ENCODE measurements at regions not wholly inside any gene's neighbourhood (a gene's known extent, or its start where the extent isn't known, plus 50 kb on each side); places are given as distances from the start of the nearest gene placed in this dataset.

DNA sequence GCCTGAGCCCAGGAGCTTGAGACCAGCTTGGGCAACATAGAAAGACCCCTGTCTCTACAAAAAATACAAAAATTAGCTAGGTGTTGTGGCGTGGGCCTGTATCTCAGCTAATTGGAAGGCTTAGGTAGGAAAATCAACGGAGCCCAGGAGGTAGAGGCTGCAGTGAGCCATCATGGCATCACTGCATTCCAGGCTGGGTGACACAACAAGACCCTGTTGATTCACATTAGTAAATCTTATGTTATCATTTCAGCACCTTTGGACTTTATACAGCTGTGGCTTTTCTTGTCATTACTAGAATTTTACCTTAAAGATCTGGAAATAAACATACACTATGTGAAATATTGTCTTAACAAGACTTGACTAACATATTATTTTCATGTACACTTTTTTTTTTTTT is 185.0 kb downstream of the ZNF608 start:
- ChIA-PET POLR2A (no interaction called here), CTCF (no interaction called here)
- DNase-seq = no peak
- H3K4me3 Mint-ChIP-seq = no peak overlapping the region
- H3K36me3 Mint-ChIP-seq (ENCODE audit: low read depth) = no peaks in the 10 kb centered on the region
- ATAC-seq = no peak
- H3K27ac Mint-ChIP-seq = no peak overlapping the region
- intact Hi-C loops (cut with micrococcal nuclease) = no loop called here
- TF ChIP-seq, protein P1, sequence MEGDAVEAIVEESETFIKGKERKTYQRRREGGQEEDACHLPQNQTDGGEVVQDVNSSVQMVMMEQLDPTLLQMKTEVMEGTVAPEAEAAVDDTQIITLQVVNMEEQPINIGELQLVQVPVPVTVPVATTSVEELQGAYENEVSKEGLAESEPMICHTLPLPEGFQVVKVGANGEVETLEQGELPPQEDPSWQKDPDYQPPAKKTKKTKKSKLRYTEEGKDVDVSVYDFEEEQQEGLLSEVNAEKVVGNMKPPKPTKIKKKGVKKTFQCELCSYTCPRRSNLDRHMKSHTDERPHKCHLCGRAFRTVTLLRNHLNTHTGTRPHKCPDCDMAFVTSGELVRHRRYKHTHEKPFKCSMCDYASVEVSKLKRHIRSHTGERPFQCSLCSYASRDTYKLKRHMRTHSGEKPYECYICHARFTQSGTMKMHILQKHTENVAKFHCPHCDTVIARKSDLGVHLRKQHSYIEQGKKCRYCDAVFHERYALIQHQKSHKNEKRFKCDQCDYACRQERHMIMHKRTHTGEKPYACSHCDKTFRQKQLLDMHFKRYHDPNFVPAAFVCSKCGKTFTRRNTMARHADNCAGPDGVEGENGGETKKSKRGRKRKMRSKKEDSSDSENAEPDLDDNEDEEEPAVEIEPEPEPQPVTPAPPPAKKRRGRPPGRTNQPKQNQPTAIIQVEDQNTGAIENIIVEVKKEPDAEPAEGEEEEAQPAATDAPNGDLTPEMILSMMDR (IDR thresholded peaks at IDR 0.05) = no peak
- no peaks in the 10 kb centered on the region for H3K27me3 Mint-ChIP-seq
- no peaks in the 10 kb centered on the region for H3K4me1 Mint-ChIP-seq (ENCODE audit: low read depth)
- H3K9me3 Mint-ChIP-seq = no peaks in the 10 kb centered on the region

DNA sequence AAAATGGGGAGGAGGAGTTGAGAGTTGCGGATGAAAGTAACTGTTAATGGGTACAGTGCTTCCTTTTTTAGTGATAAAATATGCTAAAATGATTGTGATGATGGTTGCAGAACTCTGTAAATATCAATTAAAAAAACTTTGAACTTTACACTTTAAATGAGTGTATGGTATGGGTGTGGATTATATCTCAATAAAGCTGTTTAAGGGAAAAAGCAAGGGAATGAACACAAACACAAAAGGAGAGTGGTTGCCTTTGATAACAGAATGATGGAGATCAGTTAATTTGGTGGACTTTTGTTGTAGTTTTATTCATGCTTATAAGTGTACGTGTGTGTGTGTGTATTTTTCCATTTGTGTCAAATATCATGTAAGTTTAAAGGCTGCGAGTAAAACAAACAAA is 186.1 kb downstream of the ZNF608 start:
- Mint-ChIP-seq H3K4me1 (ENCODE audit: low read depth) (no peaks in the 10 kb centered on the region), H3K27me3 (no peaks in the 10 kb centered on the region), H3K4me3 (no peak overlapping the region), H3K27ac (no peak overlapping the region), H3K9me3 (no peaks in the 10 kb centered on the region), H3K36me3 (ENCODE audit: low read depth) (no peaks in the 10 kb centered on the region)
- ATAC-seq (no peak), DNase-seq (no peak)
- intact Hi-C loops (cut with micrococcal nuclease) = no loop called here
- TF ChIP-seq, protein P1 (IDR thresholded peaks at IDR 0.05) = no peak
- ChIA-PET POLR2A (no interaction called here), CTCF (no interaction called here)

DNA sequence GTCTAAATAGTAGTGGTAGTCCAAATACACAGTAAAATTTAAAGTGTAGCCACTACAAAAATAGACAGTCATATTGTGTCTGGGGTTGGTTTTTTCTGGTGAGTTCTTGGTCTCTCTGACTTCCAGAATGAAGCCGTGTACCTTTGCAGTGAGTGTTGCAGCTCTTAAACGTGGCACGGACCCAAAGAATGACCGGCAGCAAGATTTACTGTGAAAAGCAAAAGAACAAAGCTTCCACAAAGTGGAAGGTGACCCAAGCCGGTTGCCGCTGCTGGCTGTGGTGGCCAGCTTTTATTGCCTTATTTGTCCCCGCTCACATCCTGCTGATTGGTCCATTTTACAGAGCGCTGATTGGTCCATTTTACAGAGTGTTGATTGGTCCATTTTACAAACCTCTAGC is 188.7 kb downstream of the ZNF608 start:
- ChIA-PET POLR2A (no interaction called here), CTCF (no interaction called here)
- DNase-seq (no peak), ATAC-seq (no peak)
- no peaks in the 10 kb centered on the region for H3K9me3 Mint-ChIP-seq
- intact Hi-C loops (cut with micrococcal nuclease) = no loop called here
- TF ChIP-seq, protein P1 (IDR thresholded peaks at IDR 0.05) = no peak
- no peaks in the 10 kb centered on the region for H3K27me3 Mint-ChIP-seq
- H3K4me3 Mint-ChIP-seq = no peak overlapping the region
- no peak overlapping the region for H3K27ac Mint-ChIP-seq
- no peaks in the 10 kb centered on the region for H3K36me3 Mint-ChIP-seq (ENCODE audit: low read depth)
- H3K4me1 Mint-ChIP-seq (ENCODE audit: low read depth) = no peaks in the 10 kb centered on the region

DNA sequence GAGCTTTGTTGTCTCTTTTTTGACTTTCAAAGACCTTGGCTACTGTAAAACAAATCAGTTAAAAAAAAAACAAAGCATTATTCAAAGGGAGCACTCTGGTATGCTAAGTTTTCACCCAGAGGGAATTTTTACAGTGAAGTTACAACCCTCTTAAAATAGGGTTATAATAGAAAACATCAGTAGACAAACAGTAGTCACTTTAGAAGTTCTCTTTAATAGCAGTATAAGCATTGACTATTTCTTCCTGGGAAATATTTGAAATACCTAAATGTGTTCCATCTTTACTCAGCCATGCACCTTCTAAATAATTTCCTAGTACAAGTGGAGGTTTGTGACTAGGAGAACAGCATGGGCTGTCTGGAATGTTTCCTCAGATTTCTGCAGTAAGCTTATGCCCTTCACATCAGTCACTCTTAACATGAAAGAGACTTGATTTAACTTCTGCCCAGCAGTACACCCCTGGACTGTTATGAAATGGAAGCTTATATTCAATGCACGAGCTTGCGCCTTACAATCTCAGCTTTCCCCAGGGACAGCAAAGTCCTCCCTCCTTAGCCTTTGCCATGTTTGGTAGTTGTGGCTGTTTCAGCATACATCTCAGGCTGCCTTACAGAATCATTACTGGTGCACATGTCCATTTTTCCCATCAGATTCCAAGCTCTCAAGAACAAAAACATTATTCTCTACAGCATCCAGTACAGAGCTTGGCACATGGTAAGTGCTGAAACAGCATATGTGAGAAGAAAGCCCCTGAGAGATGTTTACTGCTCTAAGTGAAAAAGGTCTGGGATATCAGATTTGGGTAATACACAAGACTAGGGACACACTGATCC is 191.5 kb downstream of the ZNF608 start:
- POLR2A ChIA-PET = no interaction called here
- Mint-ChIP-seq H3K27ac (no peak overlapping the region), H3K9me3 (no peaks in the 10 kb centered on the region), H3K27me3 (no peaks in the 10 kb centered on the region), H3K4me3 (no peak overlapping the region), H3K4me1 (ENCODE audit: low read depth) (no peaks in the 10 kb centered on the region), H3K36me3 (ENCODE audit: low read depth) (no peaks in the 10 kb centered on the region)
- intact Hi-C loops (cut with micrococcal nuclease) = no loop called here
- no peak for ATAC-seq
- no peak for DNase-seq
- CTCF ChIA-PET = no interaction called here
- TF ChIP-seq, protein P1 (IDR thresholded peaks at IDR 0.05) = no peak

DNA sequence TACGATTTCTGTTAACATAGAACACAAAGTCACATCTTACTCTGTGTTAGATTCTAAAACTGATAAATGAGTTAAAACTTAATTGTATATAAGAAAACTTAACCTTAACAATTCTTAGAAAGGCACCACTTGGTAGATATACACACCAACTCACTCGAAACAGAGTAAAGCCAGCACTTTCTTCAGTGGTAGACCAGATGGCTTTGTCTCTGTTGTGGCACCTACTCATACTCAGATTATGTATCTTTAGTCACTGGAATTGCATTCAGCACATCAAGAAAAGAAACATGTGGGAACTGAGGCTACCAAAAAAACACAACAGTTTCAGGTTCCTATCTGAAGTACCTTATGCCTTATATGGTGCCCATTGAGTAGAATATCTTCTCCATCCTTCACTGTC is 192.5 kb downstream of the ZNF608 start:
- ATAC-seq = no peak
- ChIA-PET CTCF (no interaction called here), POLR2A (no interaction called here)
- H3K36me3 Mint-ChIP-seq (ENCODE audit: low read depth) = no peaks in the 10 kb centered on the region
- H3K4me3 Mint-ChIP-seq = no peak overlapping the region
- H3K4me1 Mint-ChIP-seq (ENCODE audit: low read depth) = no peaks in the 10 kb centered on the region
- no peaks in the 10 kb centered on the region for H3K9me3 Mint-ChIP-seq
- TF ChIP-seq, protein P1 (IDR thresholded peaks at IDR 0.05) = no peak
- H3K27me3 Mint-ChIP-seq = no peaks in the 10 kb centered on the region
- DNase-seq = no peak
- intact Hi-C loops (cut with micrococcal nuclease) = no loop called here
- H3K27ac Mint-ChIP-seq = no peak overlapping the region
